ENCODE measurements at regions not wholly inside any gene's neighbourhood (a gene's known extent, or its start where the extent isn't known, plus 50 kb on each side); places are given as distances from the start of the nearest gene placed in this dataset.
A peak's percentile ranks its signal among the peaks of the same experiment; 100 is the strongest.
"Not testable (repeated sequence)": the region's sequence is repeated elsewhere in the genome, so short reads cannot be mapped to it uniquely, and the experiment has no call there.

DNA sequence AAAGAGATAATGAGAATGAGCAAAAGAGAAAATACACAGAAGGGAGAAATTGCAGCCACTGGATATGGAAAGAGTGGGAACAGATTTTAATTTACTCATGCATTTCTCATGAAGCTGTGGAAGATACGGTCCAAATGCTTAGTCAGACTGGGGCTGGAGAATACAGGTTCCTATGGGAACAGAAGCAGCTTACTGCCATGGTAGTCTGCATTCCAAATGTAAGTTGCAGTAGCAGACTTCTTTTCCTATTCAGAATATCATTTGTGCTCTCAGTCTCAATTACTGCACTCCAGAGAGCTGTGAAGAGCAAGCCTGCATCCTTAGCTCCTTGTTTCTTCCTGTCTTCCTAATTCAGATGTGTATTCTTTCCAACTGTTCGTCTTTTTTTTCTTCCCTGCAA, 190.8 kb upstream of the TMEM196 start:
- H3K4me3 ChIP-seq (ENCODE audit: severe bottlenecking), result no peak overlapping the region
- DNase-seq (ENCODE audit: low spot score), result no peak
- H3K27me3 ChIP-seq (ENCODE audit: insufficient read depth, poor library complexity, severe bottlenecking), result no peaks in the 10 kb centered on the region
- no peak for ATAC-seq (ENCODE audit: low read depth)
- TF ChIP-seq, protein P1, sequence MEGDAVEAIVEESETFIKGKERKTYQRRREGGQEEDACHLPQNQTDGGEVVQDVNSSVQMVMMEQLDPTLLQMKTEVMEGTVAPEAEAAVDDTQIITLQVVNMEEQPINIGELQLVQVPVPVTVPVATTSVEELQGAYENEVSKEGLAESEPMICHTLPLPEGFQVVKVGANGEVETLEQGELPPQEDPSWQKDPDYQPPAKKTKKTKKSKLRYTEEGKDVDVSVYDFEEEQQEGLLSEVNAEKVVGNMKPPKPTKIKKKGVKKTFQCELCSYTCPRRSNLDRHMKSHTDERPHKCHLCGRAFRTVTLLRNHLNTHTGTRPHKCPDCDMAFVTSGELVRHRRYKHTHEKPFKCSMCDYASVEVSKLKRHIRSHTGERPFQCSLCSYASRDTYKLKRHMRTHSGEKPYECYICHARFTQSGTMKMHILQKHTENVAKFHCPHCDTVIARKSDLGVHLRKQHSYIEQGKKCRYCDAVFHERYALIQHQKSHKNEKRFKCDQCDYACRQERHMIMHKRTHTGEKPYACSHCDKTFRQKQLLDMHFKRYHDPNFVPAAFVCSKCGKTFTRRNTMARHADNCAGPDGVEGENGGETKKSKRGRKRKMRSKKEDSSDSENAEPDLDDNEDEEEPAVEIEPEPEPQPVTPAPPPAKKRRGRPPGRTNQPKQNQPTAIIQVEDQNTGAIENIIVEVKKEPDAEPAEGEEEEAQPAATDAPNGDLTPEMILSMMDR (IDR thresholded peaks at IDR 0.05; ENCODE audit: poor library complexity, severe bottlenecking), result no peak
- H3K36me3 ChIP-seq (ENCODE audit: low read depth), result no peaks in the 10 kb centered on the region
- H3K27ac ChIP-seq (ENCODE audit: poor library complexity, severe bottlenecking), result no peak overlapping the region
- peaks cover 4% of the 10 kb centered on the region for H3K4me1 ChIP-seq (ENCODE audit: insufficient read depth, poor library complexity, severe bottlenecking)
- H3K9me3 ChIP-seq (ENCODE audit: severe bottlenecking), result no peaks in the 10 kb centered on the region

DNA sequence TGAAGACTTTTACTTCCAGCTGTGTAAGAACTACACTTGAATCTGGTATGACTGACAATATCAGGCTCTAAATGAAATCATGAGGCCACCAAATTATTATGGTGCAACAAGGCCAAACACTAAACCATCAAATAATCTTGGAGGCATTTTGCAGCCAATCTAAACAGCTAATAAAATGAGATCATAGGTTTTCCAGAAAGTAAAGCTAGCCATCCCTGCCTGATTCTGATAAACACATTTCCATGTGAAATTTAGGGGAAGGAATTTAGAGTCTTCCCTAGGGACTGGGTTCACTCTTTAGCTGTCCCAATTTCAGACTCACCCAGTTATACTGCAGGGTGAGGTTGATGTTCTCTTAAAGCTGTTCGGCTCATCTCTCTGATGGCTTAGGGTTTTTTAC, 190.3 kb upstream of the TMEM196 start:
- H3K27me3 ChIP-seq (ENCODE audit: insufficient read depth, poor library complexity, severe bottlenecking), result no peaks in the 10 kb centered on the region
- no peaks in the 10 kb centered on the region for H3K36me3 ChIP-seq (ENCODE audit: low read depth)
- no peak for ATAC-seq (ENCODE audit: low read depth)
- TF ChIP-seq, protein P1 (IDR thresholded peaks at IDR 0.05; ENCODE audit: poor library complexity, severe bottlenecking), result no peak
- no peak overlapping the region for H3K4me3 ChIP-seq (ENCODE audit: severe bottlenecking)
- H3K9me3 ChIP-seq (ENCODE audit: severe bottlenecking), result no peaks in the 10 kb centered on the region
- peaks cover 10% of the 10 kb centered on the region for H3K4me1 ChIP-seq (ENCODE audit: insufficient read depth, poor library complexity, severe bottlenecking)
- no peak overlapping the region for H3K27ac ChIP-seq (ENCODE audit: poor library complexity, severe bottlenecking)
- no peak for DNase-seq (ENCODE audit: low spot score)

DNA sequence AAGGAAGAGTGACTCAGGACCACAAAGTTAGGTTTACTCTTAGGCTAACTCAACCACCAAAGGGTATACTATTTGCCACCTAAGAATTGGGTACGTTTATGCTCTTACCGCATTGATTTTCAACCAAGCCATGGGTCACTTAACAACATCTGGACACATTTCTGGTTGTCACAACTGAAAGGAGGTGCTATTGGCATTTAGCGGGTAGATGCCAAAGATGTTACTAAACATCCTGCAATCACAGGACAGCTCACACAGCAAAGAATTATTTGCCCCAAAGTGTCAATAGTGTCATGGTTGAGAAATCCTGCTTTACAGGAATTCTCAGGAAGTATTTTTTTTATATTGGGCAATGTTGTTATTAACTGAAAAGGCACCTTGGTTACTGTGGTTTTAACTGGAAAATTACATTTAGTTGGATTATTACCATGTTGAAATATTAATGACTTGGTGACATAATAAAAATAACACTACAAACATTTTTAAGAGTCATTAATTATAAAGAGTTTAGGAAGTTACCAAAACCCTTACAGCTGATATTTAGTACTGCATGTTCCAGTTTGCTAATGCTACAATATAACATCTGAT, 185.0 kb upstream of the TMEM196 start:
- Histone ChIP-seq H3K4me3 (ENCODE audit: severe bottlenecking) (no peak overlapping the region), H3K4me1 (ENCODE audit: insufficient read depth, poor library complexity, severe bottlenecking) (peaks cover 24% of the 10 kb centered on the region), H3K36me3 (ENCODE audit: low read depth) (no peaks in the 10 kb centered on the region), H3K27ac (ENCODE audit: poor library complexity, severe bottlenecking) (peak overlapping the region; percentile 91), H3K27me3 (ENCODE audit: insufficient read depth, poor library complexity, severe bottlenecking) (no peaks in the 10 kb centered on the region), H3K9me3 (ENCODE audit: severe bottlenecking) (peaks cover 3% of the 10 kb centered on the region)
- DNase-seq (ENCODE audit: low spot score) (no peak), ATAC-seq (ENCODE audit: low read depth) (peak; percentile 88)
- TF ChIP-seq, protein P1 (IDR thresholded peaks at IDR 0.05; ENCODE audit: poor library complexity, severe bottlenecking), result peak; percentile 13

DNA sequence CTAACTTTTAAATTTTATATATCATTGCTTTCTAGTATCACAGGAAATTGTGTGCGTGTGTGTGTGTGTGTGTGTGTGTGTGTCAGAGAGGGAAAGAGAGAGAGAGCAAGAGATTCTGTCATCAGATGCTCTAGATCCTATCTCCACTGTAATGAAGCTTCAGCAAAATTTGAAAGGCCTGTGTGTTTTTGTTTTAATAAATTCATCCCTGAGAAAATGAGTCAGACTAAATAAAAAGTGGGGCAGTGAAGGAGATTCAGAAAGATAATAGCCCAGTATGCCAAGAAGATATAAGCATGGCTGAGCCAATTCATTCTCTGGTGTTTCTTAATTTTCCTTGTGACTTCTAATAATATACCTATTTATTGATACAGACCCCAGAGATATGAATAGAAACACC, 184.2 kb upstream of the TMEM196 start:
- TF ChIP-seq, protein P1 (IDR thresholded peaks at IDR 0.05; ENCODE audit: poor library complexity, severe bottlenecking), result no peak
- Histone ChIP-seq H3K9me3 (ENCODE audit: severe bottlenecking) (peaks cover 3% of the 10 kb centered on the region), H3K27me3 (ENCODE audit: insufficient read depth, poor library complexity, severe bottlenecking) (no peaks in the 10 kb centered on the region), H3K4me1 (ENCODE audit: insufficient read depth, poor library complexity, severe bottlenecking) (peaks cover 24% of the 10 kb centered on the region), H3K4me3 (ENCODE audit: severe bottlenecking) (no peak overlapping the region), H3K36me3 (ENCODE audit: low read depth) (no peaks in the 10 kb centered on the region), H3K27ac (ENCODE audit: poor library complexity, severe bottlenecking) (peak overlapping the region; percentile 91)
- ATAC-seq (ENCODE audit: low read depth) (peak; percentile 49), DNase-seq (ENCODE audit: low spot score) (no peak)

DNA sequence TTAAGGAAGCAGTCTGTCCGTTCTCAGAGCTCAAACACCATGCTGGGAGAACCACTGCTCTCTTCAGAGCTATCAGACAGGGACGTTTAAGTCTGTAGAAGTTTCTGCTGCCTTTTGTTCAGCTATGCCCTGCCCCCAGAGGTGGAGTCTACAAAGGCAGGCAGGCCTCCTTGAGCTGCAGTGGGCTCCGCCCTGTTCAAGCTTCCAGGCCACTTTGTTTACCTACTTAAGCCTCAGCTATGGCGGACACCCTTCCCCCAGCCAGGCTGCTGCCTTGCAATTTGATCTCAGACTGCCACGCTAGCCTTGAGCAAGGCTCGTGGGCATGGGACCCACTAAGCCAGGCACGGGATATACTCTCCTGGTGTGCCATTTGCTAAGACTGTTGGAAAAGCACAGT, 180.7 kb upstream of the TMEM196 start:
- not testable (repeated sequence) for H3K27ac ChIP-seq (ENCODE audit: poor library complexity, severe bottlenecking); H3K27me3 ChIP-seq (ENCODE audit: insufficient read depth, poor library complexity, severe bottlenecking); H3K4me3 ChIP-seq (ENCODE audit: severe bottlenecking); ATAC-seq (ENCODE audit: low read depth); H3K36me3 ChIP-seq (ENCODE audit: low read depth); H3K9me3 ChIP-seq (ENCODE audit: severe bottlenecking); DNase-seq (ENCODE audit: low spot score)
- peaks cover 20% of the 10 kb centered on the region for H3K4me1 ChIP-seq (ENCODE audit: insufficient read depth, poor library complexity, severe bottlenecking)

DNA sequence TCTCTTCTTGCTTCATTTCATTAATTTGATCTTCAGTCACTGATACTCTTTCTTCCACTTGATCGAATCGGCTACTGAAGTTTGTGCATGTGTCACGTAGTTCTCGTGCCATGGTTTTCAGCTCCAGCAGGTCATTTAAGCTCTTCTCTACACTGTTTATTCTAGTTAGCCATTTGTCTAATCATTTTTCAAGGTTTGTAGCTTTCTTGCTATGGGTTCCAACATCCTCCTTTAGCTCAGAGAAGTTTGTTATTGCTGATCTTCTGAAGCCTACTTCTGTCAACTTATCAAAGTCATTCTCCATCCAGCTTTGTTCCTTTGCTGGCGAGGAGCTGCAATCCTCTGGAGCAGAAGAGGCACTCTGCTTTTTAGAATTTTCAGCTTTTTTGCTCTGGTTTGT, 180.0 kb upstream of the TMEM196 start:
- not testable (repeated sequence) for DNase-seq (ENCODE audit: low spot score); H3K36me3 ChIP-seq (ENCODE audit: low read depth); H3K27me3 ChIP-seq (ENCODE audit: insufficient read depth, poor library complexity, severe bottlenecking); ATAC-seq (ENCODE audit: low read depth); H3K4me3 ChIP-seq (ENCODE audit: severe bottlenecking); H3K9me3 ChIP-seq (ENCODE audit: severe bottlenecking); H3K27ac ChIP-seq (ENCODE audit: poor library complexity, severe bottlenecking)
- H3K4me1 ChIP-seq (ENCODE audit: insufficient read depth, poor library complexity, severe bottlenecking), result peaks cover 13% of the 10 kb centered on the region

Measured in RWPE2 (cell line).